Lower leg skin (tissue), 4 donors: ENCODE measurements at regions not wholly inside any gene's neighbourhood (a gene's known extent, or its start where the extent isn't known, plus 50 kb on each side); places are given as distances from the start of the nearest gene placed in this dataset.

ENCODE experiments used
- DNase-seq, 2 donors: peaks; one replicate each; pipeline ENCODE4 v3.0.0-alpha.2; 2019; ENCODE audit warnings: low spot score in 2 of 2
- H3K4me3 ChIP-seq: fragments of 200-600 bp; sonication (generic); 2 replicates; pipeline ENCODE4 v1.5.1; 2017; ENCODE audit warnings: mild to moderate bottlenecking, low read depth; ENCODE audit not compliant: poor library complexity, severe bottlenecking
- POLR2A ChIP-seq, 2 donors: fragments of 450-650 bp; IDR thresholded peaks; one replicate each; pipeline ENCODE4 v1.6.1; 2016 to 2017; ENCODE audit warnings: antibody characterized with exemption in 2 of 2, mild to moderate bottlenecking in 1 of 2, moderate library complexity in 1 of 2
- WGBS, 2 donors: methylation state at CpG; one replicate each; pipeline ENCODE4 v1.1.5; 2018; 5-methylcytosine and 5-hydroxymethylcytosine counted together
- intact Hi-C: fragments of 100-400 bp; cut with DNase I; formaldehyde crosslinking; loops from one replicate; pipeline ENCODE4 v1.15.0; 2023; ENCODE audit warnings: low total_unique reads
- TF ChIP-seq, protein P1 (sequence below), 3 donors: fragments of 450-650 bp; IDR thresholded peaks; one replicate each; pipeline ENCODE4 v1.5.1; 2016; ENCODE audit warnings: antibody characterized with exemption in 3 of 3, mild to moderate bottlenecking in 3 of 3, moderate library complexity in 2 of 3

DNA sequence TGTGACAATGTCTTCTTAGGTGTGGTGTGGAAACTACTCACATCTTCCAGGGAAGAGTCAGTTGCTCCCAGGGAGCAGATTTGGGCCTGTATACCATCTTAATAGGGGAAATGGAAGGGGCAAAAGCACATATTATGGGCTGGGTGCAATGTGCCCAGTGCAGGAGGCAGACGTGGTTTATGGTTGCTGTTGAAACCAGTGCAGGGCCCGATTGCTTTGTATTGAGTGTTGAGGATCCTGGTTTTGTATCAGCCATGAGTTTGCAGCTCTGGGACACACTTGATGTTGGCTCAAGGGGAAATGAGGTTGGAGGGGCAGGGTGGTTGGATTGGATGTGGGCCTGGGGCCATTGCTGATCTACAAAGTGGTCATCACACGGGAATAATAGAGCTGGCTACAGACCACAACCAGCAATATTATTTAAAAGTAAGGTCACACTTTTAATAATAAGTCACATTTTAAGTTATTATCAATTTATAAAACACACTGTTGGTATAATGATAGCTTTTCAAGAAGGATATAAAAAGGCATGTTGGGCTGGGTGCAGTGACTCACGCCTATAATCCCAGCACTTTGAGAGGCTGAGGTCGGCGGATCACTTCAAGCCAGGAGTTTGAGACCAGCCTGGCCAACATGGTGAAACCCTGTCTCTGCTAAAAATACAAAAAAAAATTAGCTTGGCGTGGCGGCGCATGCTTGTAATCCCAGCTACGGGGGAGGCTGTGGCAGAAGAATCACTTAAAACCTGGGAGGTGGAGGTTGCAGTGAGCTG lies 302.4 kb downstream of the SEC14L1 start:
- no peak for TF ChIP-seq POLR2A (IDR thresholded peaks at IDR 0.05)
- TF ChIP-seq, protein P1, sequence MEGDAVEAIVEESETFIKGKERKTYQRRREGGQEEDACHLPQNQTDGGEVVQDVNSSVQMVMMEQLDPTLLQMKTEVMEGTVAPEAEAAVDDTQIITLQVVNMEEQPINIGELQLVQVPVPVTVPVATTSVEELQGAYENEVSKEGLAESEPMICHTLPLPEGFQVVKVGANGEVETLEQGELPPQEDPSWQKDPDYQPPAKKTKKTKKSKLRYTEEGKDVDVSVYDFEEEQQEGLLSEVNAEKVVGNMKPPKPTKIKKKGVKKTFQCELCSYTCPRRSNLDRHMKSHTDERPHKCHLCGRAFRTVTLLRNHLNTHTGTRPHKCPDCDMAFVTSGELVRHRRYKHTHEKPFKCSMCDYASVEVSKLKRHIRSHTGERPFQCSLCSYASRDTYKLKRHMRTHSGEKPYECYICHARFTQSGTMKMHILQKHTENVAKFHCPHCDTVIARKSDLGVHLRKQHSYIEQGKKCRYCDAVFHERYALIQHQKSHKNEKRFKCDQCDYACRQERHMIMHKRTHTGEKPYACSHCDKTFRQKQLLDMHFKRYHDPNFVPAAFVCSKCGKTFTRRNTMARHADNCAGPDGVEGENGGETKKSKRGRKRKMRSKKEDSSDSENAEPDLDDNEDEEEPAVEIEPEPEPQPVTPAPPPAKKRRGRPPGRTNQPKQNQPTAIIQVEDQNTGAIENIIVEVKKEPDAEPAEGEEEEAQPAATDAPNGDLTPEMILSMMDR (IDR thresholded peaks at IDR 0.05): no peak
- no peak for DNase-seq
- no peak overlapping the region for H3K4me3 ChIP-seq
- intact Hi-C loops: no loop called here
- 66 to 68% methylated on average over 10 of the region's 10 CpGs for WGBS, 2 donors

DNA sequence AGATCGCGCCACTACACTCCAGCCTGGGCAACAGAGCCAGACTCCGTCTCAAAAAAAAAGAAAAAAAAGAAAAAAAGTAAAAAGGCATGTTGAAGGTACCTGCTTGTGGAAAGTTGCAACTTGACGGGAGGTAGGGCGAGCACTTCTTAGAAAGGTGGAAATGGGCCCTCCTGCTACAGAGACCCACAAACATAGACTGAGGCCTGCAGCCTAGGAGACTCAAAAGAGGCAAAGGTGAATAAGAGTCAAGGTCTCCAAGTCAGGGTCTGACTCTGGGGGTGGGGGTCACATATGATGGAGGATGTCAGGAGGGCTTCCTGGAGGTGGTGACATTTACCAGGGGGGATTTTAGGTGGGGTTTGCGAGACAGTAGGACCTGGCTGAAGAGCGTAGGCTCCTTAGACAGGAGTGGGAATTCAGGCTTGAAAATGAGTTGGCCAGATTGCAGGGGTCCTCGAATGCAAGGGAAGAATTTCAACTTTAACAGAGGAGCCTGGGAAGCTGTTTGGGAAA lies 303.0 kb downstream of the SEC14L1 start:
- 92 to 93% methylated on average over 8 of the region's 8 CpGs for WGBS, 2 donors
- TF ChIP-seq, protein P1 (IDR thresholded peaks at IDR 0.05): no peak
- TF ChIP-seq POLR2A (IDR thresholded peaks at IDR 0.05): no peak

DNA sequence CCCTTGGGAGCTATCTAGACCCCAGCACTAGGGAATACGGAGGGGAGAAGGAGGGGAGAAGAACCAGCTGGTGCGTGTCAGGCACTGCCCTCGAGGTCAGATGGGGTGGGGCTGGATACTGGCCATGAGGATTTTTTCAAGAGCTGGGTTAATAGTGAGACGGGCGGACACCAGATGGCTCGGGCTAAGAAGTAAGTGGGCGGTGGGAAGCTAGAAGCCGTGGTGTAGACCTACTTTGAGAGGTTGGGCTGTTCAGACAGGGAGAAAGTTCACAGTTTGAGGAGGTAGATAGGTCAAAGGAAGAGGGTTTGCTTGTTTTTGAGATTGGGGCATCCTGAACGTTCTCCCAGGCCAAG lies 303.8 kb downstream of the SEC14L1 start:
- no peak for TF ChIP-seq POLR2A (IDR thresholded peaks at IDR 0.05)
- TF ChIP-seq, protein P1 (IDR thresholded peaks at IDR 0.05): no peak
- H3K4me3 ChIP-seq: no peak overlapping the region
- WGBS, 2 donors: 24 to 35% methylated on average over 9 of the region's 9 CpGs
- DNase-seq: no peak
- intact Hi-C loops: no loop called here

More for the DNA sequence above, 303.0 kb downstream of the SEC14L1 start:
- H3K4me3 ChIP-seq: no peak overlapping the region
- intact Hi-C loops: no loop called here
- no peak for DNase-seq

DNA sequence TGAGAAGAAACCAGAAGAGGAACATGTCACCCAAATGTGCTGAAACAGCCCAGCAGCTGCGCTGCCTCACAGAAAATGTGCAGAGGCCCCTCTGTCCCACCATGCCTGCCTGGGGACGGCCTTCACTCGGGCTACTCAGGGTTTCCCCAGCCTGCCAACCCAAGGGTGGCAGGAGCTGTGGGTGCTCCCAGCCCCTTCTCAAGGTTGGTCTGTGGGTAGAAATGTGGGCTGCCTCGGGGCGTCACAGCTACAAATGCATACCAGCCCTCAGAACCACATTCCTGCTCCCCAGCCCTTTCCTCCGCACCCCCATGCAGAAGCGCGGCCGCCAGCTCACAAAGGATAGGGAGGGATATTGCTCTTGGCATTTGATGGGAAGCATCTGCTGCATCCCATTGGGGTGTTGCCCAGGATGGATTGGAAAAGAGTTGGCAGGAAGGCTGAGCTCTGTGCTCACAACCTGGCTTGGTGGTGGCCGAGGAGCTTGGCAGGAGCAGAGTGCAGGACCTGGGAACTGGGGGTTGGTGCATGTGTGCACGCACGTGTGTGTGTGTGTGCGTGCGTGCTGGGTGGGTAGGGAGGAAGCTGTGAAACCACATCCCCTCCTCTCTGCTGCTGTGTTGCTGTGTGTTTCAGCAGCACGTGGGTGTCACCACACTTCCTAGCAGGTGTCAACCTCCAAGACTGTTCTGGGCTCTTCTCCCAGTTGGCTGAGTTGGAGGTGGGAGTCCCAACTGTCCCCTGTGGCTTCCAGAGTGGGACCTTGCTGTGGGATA lies 304.4 kb downstream of the SEC14L1 start:
- intact Hi-C loops: no loop called here
- DNase-seq: no peak
- H3K4me3 ChIP-seq: no peak overlapping the region

DNA sequence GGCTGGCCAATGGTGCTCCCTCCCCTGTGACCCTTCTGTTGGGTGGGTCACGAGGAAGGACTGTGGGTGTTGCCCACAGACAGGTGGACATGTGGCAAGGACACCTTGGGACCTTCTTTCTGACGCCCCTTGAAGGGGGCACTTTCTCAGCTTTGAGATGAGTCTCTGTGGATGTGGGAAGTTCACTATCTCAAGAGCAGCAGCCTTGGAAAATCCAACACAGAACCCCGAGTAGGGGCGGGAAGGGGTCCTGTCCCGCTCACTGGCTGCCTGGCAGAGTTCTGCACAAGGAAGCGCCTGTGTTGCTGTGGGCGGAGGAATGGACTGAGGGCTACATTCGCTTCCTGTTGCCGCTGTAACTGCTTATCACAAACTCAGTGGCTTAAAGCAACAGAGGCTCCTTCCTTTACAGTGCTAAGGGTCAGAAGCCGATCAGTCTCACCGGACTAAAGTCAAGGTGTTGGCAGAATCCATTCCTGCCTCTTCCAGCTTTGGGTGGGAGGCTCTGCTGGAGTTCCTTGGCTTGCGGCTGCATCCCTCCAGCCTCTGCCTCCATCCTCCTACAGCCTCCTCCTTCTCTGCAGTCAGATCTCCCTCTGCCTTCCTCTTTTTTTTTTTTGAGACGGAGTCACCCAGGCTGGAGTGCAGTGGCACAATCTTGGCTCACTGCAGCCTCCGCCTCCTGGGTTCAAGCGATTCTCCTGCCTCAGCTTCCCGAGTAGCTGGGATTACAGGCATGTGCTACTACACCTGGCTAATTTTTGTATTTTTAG lies 305.2 kb downstream of the SEC14L1 start:
- 65 to 67% methylated on average over 16 of the region's 16 CpGs for WGBS, 2 donors
- H3K4me3 ChIP-seq: no peak overlapping the region
- TF ChIP-seq, protein P1 (IDR thresholded peaks at IDR 0.05): no peak
- no peak for TF ChIP-seq POLR2A (IDR thresholded peaks at IDR 0.05)
- DNase-seq: no peak
- intact Hi-C loops: no loop called here

More for the DNA sequence above, 304.4 kb downstream of the SEC14L1 start:
- no peak for TF ChIP-seq POLR2A (IDR thresholded peaks at IDR 0.05)
- TF ChIP-seq, protein P1 (IDR thresholded peaks at IDR 0.05): no peak
- 36 to 47% methylated on average over 15 of the region's 15 CpGs for WGBS, 2 donors
